Endodermal cell (in vitro differentiated cells): ENCODE measurements at regions not wholly inside any gene's neighbourhood (a gene's known extent, or its start where the extent isn't known, plus 50 kb on each side); places are given as distances from the start of the nearest gene placed in this dataset.

Experiments
- DNase-seq: peaks from one replicate; pipeline ENCODE4 v3.0.0-alpha.2; 2017
- H3K27ac ChIP-seq: 2 replicates; pipeline ENCODE4 v1.5.1; 2013; ENCODE audit warnings: mild to moderate bottlenecking, low read depth, low read length, moderate library complexity
- H3K27me3 ChIP-seq: 2 replicates; pipeline ENCODE4 v1.6.1; 2013; ENCODE audit warnings: mild to moderate bottlenecking, low read length, moderate library complexity; ENCODE audit not compliant: insufficient read depth, control insufficient read depth, poor library complexity, severe bottlenecking
- H3K36me3 ChIP-seq: 2 replicates; pipeline ENCODE4 v1.7.0; 2013; ENCODE audit warnings: mild to moderate bottlenecking, low read length, moderate library complexity; ENCODE audit not compliant: control insufficient read depth, insufficient read depth
- H3K4me1 ChIP-seq: one replicate; pipeline ENCODE4 v1.7.0; 2013; ENCODE audit warnings: low read length; ENCODE audit not compliant: control insufficient read depth, insufficient read depth
- H3K4me3 ChIP-seq: 2 replicates; pipeline ENCODE4 v1.5.1; 2013; ENCODE audit warnings: mild to moderate bottlenecking, low read length, moderate library complexity
- H3K9ac ChIP-seq: 2 replicates; pipeline ENCODE4 v1.6.1; 2013; ENCODE audit warnings: mild to moderate bottlenecking, low read length, moderate library complexity; ENCODE audit not compliant: poor library complexity, severe bottlenecking; ENCODE audit errors: extremely low read depth
- H3K9me3 ChIP-seq: 2 replicates; pipeline ENCODE4 v1.6.1; 2013; ENCODE audit warnings: mild to moderate bottlenecking, low read length, moderate library complexity; ENCODE audit not compliant: control insufficient read depth
- H3K27ac Mint-ChIP-seq: 2 replicates; pipeline ENCODE4 v1.8.0; 2020; ENCODE audit warnings: mixed read lengths
- H3K27me3 Mint-ChIP-seq: 2 replicates; pipeline ENCODE4 v1.8.0; 2021; ENCODE audit warnings: mild to moderate bottlenecking, mixed read lengths; ENCODE audit not compliant: insufficient read depth
- H3K36me3 Mint-ChIP-seq: 2 replicates; pipeline ENCODE4 v1.8.0; 2020; ENCODE audit warnings: low read depth, mixed read lengths
- H3K4me1 Mint-ChIP-seq: 2 replicates; pipeline ENCODE4 v1.8.0; 2020; ENCODE audit warnings: mixed read lengths
- H3K4me3 Mint-ChIP-seq: 2 replicates; pipeline ENCODE4 v1.8.0; 2020; ENCODE audit warnings: mild to moderate bottlenecking, moderate library complexity, mixed read lengths
- H3K9me3 Mint-ChIP-seq: 2 replicates; pipeline ENCODE4 v1.8.0; 2020; ENCODE audit warnings: mild to moderate bottlenecking, mixed read lengths
- CTCF ChIP-seq: fragments of 200-600 bp; sonication (generic); conservative IDR thresholded peaks from 2 replicates; pipeline ENCODE4 v1.5.0; 2021; ENCODE audit warnings: antibody characterized with exemption, mild to moderate bottlenecking
- WGBS, 2 experiments: methylation state at CpG; one replicate each; pipeline versions ENCODE4 v1.1.5 to v1.1.7; 2013; ENCODE audit warnings: missing lambda C conversion rate in 2 of 2, mixed read lengths in 1 of 2; ENCODE audit not compliant: insufficient coverage in 1 of 2, insufficient read length in 1 of 2; 5-methylcytosine and 5-hydroxymethylcytosine counted together

- Mint-ChIP-seq H3K36me3 (no peaks in the 10 kb centered on the region), H3K27ac (no peak overlapping the region), H3K9me3 (peaks cover 30% of the 10 kb centered on the region), H3K4me3 (no peak overlapping the region), H3K4me1 (no peaks in the 10 kb centered on the region), H3K27me3 (no peaks in the 10 kb centered on the region)
- no peaks in the 10 kb centered on the region for H3K4me1 ChIP-seq
- no peak for DNase-seq
- 88% methylated on average over 1 of the region's 1 CpG; no CpG with 5 or more reads in 1 of the 2 experiments for WGBS, 2 experiments
- peaks cover 8% of the 10 kb centered on the region for H3K9me3 ChIP-seq
- no peak overlapping the region for H3K27ac ChIP-seq
- no peaks in the 10 kb centered on the region for H3K36me3 ChIP-seq
- H3K4me3 ChIP-seq, result no peak overlapping the region
- no peaks in the 10 kb centered on the region for H3K27me3 ChIP-seq
- no peak for TF ChIP-seq CTCF
- no peak overlapping the region for H3K9ac ChIP-seq
These were observed 160.2 kb downstream of the PMAIP1 start for GRCh38 chr18:60060026-60060425.

- Mint-ChIP-seq H3K9me3 (peaks cover 30% of the 10 kb centered on the region), H3K4me1 (no peaks in the 10 kb centered on the region), H3K36me3 (no peaks in the 10 kb centered on the region), H3K27me3 (no peaks in the 10 kb centered on the region), H3K27ac (no peak overlapping the region), H3K4me3 (no peak overlapping the region)
- H3K27ac ChIP-seq, result no peak overlapping the region
- no peak for DNase-seq
- no peaks in the 10 kb centered on the region for H3K4me1 ChIP-seq
- no peak overlapping the region for H3K9ac ChIP-seq
- H3K36me3 ChIP-seq, result no peaks in the 10 kb centered on the region
- TF ChIP-seq CTCF, result no peak
- peaks cover 8% of the 10 kb centered on the region for H3K9me3 ChIP-seq
- 100% methylated on average over 1 of the region's 3 CpGs for WGBS, 2 experiments
- no peaks in the 10 kb centered on the region for H3K27me3 ChIP-seq
- H3K4me3 ChIP-seq, result no peak overlapping the region
These were observed 159.4 kb downstream of the PMAIP1 start for GRCh38 chr18:60059216-60059615.

- Histone ChIP-seq H3K4me1 (no peaks in the 10 kb centered on the region), H3K36me3 (no peaks in the 10 kb centered on the region), H3K27ac (no peak overlapping the region), H3K9me3 (peaks cover 8% of the 10 kb centered on the region), H3K27me3 (no peaks in the 10 kb centered on the region), H3K9ac (no peak overlapping the region), H3K4me3 (no peak overlapping the region)
- DNase-seq, result peak; percentile 68
- no peaks in the 10 kb centered on the region for H3K4me1 Mint-ChIP-seq
- no peaks in the 10 kb centered on the region for H3K36me3 Mint-ChIP-seq
- WGBS, 2 experiments, result 70 to 72% methylated on average over 6 to 8 of the region's 8 CpGs
- no peak overlapping the region for H3K4me3 Mint-ChIP-seq
- no peaks in the 10 kb centered on the region for H3K27me3 Mint-ChIP-seq
- no peak overlapping the region for H3K27ac Mint-ChIP-seq
- H3K9me3 Mint-ChIP-seq, result peaks cover 10% of the 10 kb centered on the region
- no peak for TF ChIP-seq CTCF
These were observed 154.0 kb downstream of the PMAIP1 start for GRCh38 chr18:60053747-60054304.
